Mammary epithelial cell (primary cell): ENCODE measurements at regions not wholly inside any gene's neighbourhood (a gene's known extent, or its start where the extent isn't known, plus 50 kb on each side); places are given as distances from the start of the nearest gene placed in this dataset.

Experiments used
- CTCF ChIP-seq, 2 donors: IDR thresholded peaks in 1 of 2; conservative IDR thresholded peaks in 1 of 2; 2 replicates each; pipeline ENCODE4 v1.5.1; 2011 to 2012; ENCODE audit warnings: inconsistent platforms in 2 of 2, low read length in 2 of 2, mild to moderate bottlenecking in 2 of 2, control low read depth in 1 of 2, low read depth in 1 of 2; ENCODE audit not compliant: insufficient read depth in 1 of 2; ENCODE audit errors: extremely low read depth in 1 of 2
- EZH2 ChIP-seq: IDR thresholded peaks from 2 replicates; pipeline ENCODE4 v1.6.1; 2012; ENCODE audit warnings: low read length, inconsistent platforms, borderline replicate concordance

DNA sequence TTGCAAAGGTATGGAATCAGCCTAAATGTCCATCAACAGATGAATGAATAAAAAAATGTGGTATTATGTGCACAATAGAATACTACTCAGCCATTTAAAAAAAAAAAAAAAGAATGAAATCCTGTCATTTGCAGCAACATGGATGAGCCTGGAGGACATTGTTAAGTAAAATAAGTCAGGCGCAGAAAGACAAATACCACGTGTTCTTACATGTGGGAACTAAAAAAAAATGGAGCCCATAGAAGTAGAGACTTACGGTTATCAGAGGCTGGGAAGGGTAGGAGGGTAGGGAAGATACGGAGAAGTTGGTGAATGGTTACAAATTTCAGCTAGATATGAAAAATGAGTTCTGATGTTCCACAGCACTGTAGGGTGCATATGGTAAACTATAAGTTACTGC lies 97.2 kb upstream of the SIRPG start:
- TF ChIP-seq CTCF (conservative IDR thresholded peaks at IDR 0.05 in 1 of 2, IDR thresholded peaks at IDR 0.05 in 1 of 2; ENCODE audit: extremely low read depth in 1 of 2, insufficient read depth in 1 of 2, low read depth in 1 of 2, low read length in 2 of 2) (no peak), EZH2 (no peak)
